IMR-90 (cell line): ENCODE measurements at regions not wholly inside any gene's neighbourhood (a gene's known extent, or its start where the extent isn't known, plus 50 kb on each side); places are given as distances from the start of the nearest gene placed in this dataset.

Source experiments
- ATAC-seq: fragments of 200-7000 bp; cut with Tn5 transposase; 2 replicates; pipeline ENCODE4 v1.9.1; 2020; ENCODE audit warnings: low read depth, mild to moderate bottlenecking, moderate library complexity
- BruUV-seq: library from RNA; stranded (reverse); fragments of 400-500 nt; replicated peaks from 2 replicates; lab custom pipeline; 2021; lab: Mats Ljungman, UMichigan
- CTCF ChIA-PET: fragments of 300-600 bp; formaldehyde crosslinking; extraction: SDS; loops from one replicate; lab custom pipeline; 2021; ENCODE audit warnings: antibody characterized with exemption; lab: Yijun Ruan, JAX
- POLR2A ChIA-PET: fragments of 300-600 bp; sonication (Branson Sonifier 250); formaldehyde crosslinking; loops from one replicate; lab custom pipeline; 2022; ENCODE audit warnings: antibody characterized with exemption; ENCODE audit not compliant: unreplicated experiment; lab: Charles Lee
- DNase-seq: peaks from one replicate; pipeline ENCODE4 v3.0.0; 2013
- H2AFZ ChIP-seq: replicated peaks from 2 replicates; pipeline ENCODE3; 2013; ENCODE audit warnings: low read length, mild to moderate bottlenecking; ENCODE audit not compliant: poor library complexity
- H2AK5ac ChIP-seq: 2 replicates; pipeline ENCODE4 v1.6.1; 2013; ENCODE audit warnings: low read depth, low read length, inconsistent platforms
- H2AK9ac ChIP-seq: replicated peaks from 2 replicates; pipeline ENCODE3; 2013; ENCODE audit warnings: mild to moderate bottlenecking, low read depth, low read length, moderate library complexity; ENCODE audit not compliant: poor library complexity
- H2BK120ac ChIP-seq: 2 replicates; pipeline ENCODE4 v1.6.1; 2013; ENCODE audit warnings: low read depth, low read length, inconsistent platforms
- H2BK15ac ChIP-seq: 3 replicates; pipeline ENCODE4 v1.6.1; 2013; ENCODE audit warnings: low read depth, low read length, inconsistent platforms
- H2BK20ac ChIP-seq: 2 replicates; pipeline ENCODE4 v1.6.1; 2013; ENCODE audit warnings: low read depth, mild to moderate bottlenecking, inconsistent platforms, low read length, moderate library complexity
- H2BK5ac ChIP-seq: 2 replicates; pipeline ENCODE4 v1.6.1; 2013; ENCODE audit warnings: mild to moderate bottlenecking, low read depth, low read length, inconsistent platforms; ENCODE audit not compliant: poor library complexity, severe bottlenecking
- H3K14ac ChIP-seq: replicated peaks from 2 replicates; pipeline ENCODE4 v1.6.1; 2013; ENCODE audit warnings: low read depth, low read length, inconsistent platforms
- H3K18ac ChIP-seq: 2 replicates; pipeline ENCODE4 v1.6.1; 2013; ENCODE audit warnings: low read depth, low read length, control low read depth
- H3K23ac ChIP-seq: 2 replicates; pipeline ENCODE4 v1.6.1; 2013; ENCODE audit warnings: low read depth, low read length, inconsistent platforms
- H3K27ac ChIP-seq: 2 replicates; pipeline ENCODE4 v1.5.1; 2013; ENCODE audit warnings: mild to moderate bottlenecking, control low read depth, low read length; ENCODE audit not compliant: insufficient read depth
- H3K27me3 ChIP-seq: 2 replicates; pipeline ENCODE4 v1.6.1; 2013; ENCODE audit warnings: low read length; ENCODE audit not compliant: control insufficient read depth, insufficient read depth
- H3K36me3 ChIP-seq: 2 replicates; pipeline ENCODE4 v1.6.1; 2013; ENCODE audit warnings: low read length, mixed read lengths; ENCODE audit not compliant: control insufficient read depth, insufficient read depth
- H3K4ac ChIP-seq: 2 replicates; pipeline ENCODE4 v1.6.1; 2013; ENCODE audit warnings: low read depth, low read length, inconsistent platforms
- H3K4me1 ChIP-seq: 2 replicates; pipeline ENCODE4 v1.6.1; 2013; ENCODE audit warnings: low read length, mixed read lengths; ENCODE audit not compliant: control insufficient read depth, insufficient read depth
- H3K4me2 ChIP-seq: 2 replicates; pipeline ENCODE4 v1.6.1; 2013; ENCODE audit warnings: low read depth, mild to moderate bottlenecking, control low read depth, low read length, moderate library complexity
- H3K4me3 ChIP-seq: 2 replicates; pipeline ENCODE4 v1.5.1; 2013; ENCODE audit warnings: low read depth, mild to moderate bottlenecking, control low read depth, low read length, moderate library complexity; ENCODE audit not compliant: insufficient read depth
- H3K56ac ChIP-seq: 2 replicates; pipeline ENCODE4 v1.6.1; 2013; ENCODE audit warnings: low read length, inconsistent platforms; ENCODE audit not compliant: insufficient read depth; ENCODE audit errors: extremely low read depth
- H3K79me1 ChIP-seq, 2 experiments: 2 replicates each; pipeline ENCODE4 v1.6.1; 2013; ENCODE audit warnings: low read length in 2 of 2, inconsistent platforms in 1 of 2, low read depth in 1 of 2
- H3K9ac ChIP-seq: 2 replicates; pipeline ENCODE4 v1.6.1; 2013; ENCODE audit warnings: low read depth, low read length, control low read depth
- H3K9me1 ChIP-seq: 2 replicates; pipeline ENCODE4 v1.6.1; 2013; ENCODE audit warnings: low read length, inconsistent platforms; ENCODE audit not compliant: insufficient read depth
- H3K9me3 ChIP-seq: 2 replicates; pipeline ENCODE4 v1.6.1; 2013; ENCODE audit warnings: low read length; ENCODE audit not compliant: control insufficient read depth, insufficient read depth
- H4K20me1 ChIP-seq: 2 replicates; pipeline ENCODE4 v1.6.1; 2013; ENCODE audit warnings: low read length, inconsistent platforms; ENCODE audit not compliant: insufficient read depth
- H4K5ac ChIP-seq: 2 replicates; pipeline ENCODE4 v1.6.1; 2013; ENCODE audit warnings: mild to moderate bottlenecking, low read depth, low read length, control low read depth
- H4K8ac ChIP-seq, 2 experiments: 2 replicates each; pipeline ENCODE4 v1.6.1; 2013; ENCODE audit warnings: low read depth in 2 of 2, low read length in 2 of 2, control low read depth in 1 of 2, inconsistent platforms in 1 of 2
- H4K91ac ChIP-seq: 2 replicates; pipeline ENCODE4 v1.6.1; 2013; ENCODE audit warnings: low read depth, low read length, inconsistent platforms; ENCODE audit not compliant: insufficient read depth
- BHLHE40 ChIP-seq: fragments of 150-350 bp; IDR thresholded peaks from 2 replicates; pipeline ENCODE4 v1.6.1; 2016; ENCODE audit warnings: mild to moderate bottlenecking, low read depth, low read length
- CEBPB ChIP-seq: IDR thresholded peaks from 2 replicates; pipeline ENCODE4 v1.6.1; 2012; ENCODE audit warnings: low read depth, low read length, improper control_type of control experiment
- CHD1 ChIP-seq: IDR thresholded peaks from 2 replicates; pipeline ENCODE4 v1.6.1; 2012; ENCODE audit warnings: low read depth, low read length, improper control_type of control experiment
- CTCF ChIP-seq: conservative IDR thresholded peaks from 2 replicates; pipeline ENCODE4 v1.5.1; 2012; ENCODE audit warnings: mild to moderate bottlenecking, low read depth, low read length, improper control_type of control experiment
- FOS ChIP-seq: fragments of 150-350 bp; IDR thresholded peaks from 2 replicates; pipeline ENCODE4 v1.6.1; 2016; ENCODE audit warnings: low read depth, low read length
- MXI1 ChIP-seq: IDR thresholded peaks from 2 replicates; pipeline ENCODE4 v1.6.1; 2012; ENCODE audit warnings: low read depth, mild to moderate bottlenecking, low read length, moderate library complexity, borderline replicate concordance
- NFE2L2 ChIP-seq: fragments of 150-350 bp; IDR thresholded peaks from 2 replicates; pipeline ENCODE4 v1.6.1; 2016; ENCODE audit warnings: low read depth, mild to moderate bottlenecking, low read length
- POLR2A ChIP-seq: IDR thresholded peaks from 2 replicates; pipeline ENCODE4 v1.6.1; 2012; ENCODE audit warnings: mild to moderate bottlenecking, low read depth, low read length
- RAD21 ChIP-seq: IDR thresholded peaks from 2 replicates; pipeline ENCODE4 v1.6.1; 2012; ENCODE audit warnings: low read length, improper control_type of control experiment
- RCOR1 ChIP-seq: IDR thresholded peaks from 2 replicates; pipeline ENCODE4 v1.6.1; 2012; ENCODE audit warnings: mild to moderate bottlenecking, low read length, improper control_type of control experiment; ENCODE audit not compliant: insufficient replicate concordance
- RFX5 ChIP-seq: IDR thresholded peaks from 2 replicates; pipeline ENCODE4 v1.8.0; 2012; ENCODE audit warnings: low read depth, mild to moderate bottlenecking, low read length, moderate library complexity
- SMC3 ChIP-seq: fragments of 150-350 bp; IDR thresholded peaks from 2 replicates; pipeline ENCODE4 v1.6.1; 2016; ENCODE audit warnings: low read depth, mild to moderate bottlenecking, antibody characterized with exemption, low read length, moderate library complexity
- WGBS, 2 experiments: methylation state at CpG; one replicate each; pipeline versions ENCODE4 v1.1.5 to v1.1.7; 2013; ENCODE audit warnings: missing lambda C conversion rate in 2 of 2; ENCODE audit not compliant: insufficient read length in 1 of 2; ENCODE audit errors: extremely low coverage in 2 of 2; 5-methylcytosine and 5-hydroxymethylcytosine counted together
- dilution Hi-C: fragments of 300-500 bp; cut with HindIII; formaldehyde crosslinking; loops from one replicate; pipeline ENCODE4 v1.14.3; 2018; ENCODE audit warnings: low sequenced_read_pairs; ENCODE audit not compliant: unreplicated experiment
- in situ Hi-C: fragments of 300-500 bp; cut with MboI; formaldehyde crosslinking; loops from 3 replicates; pipeline ENCODE4 v1.14.3; 2019; ENCODE audit warnings: low sequenced_read_pairs, inconsistent platforms, mixed read lengths
- intact Hi-C: fragments of 100-400 bp; cut with micrococcal nuclease; formaldehyde crosslinking; loops from 2 replicates; pipeline ENCODE4 v1.10.0; 2022
- TF ChIP-seq, protein P1 (sequence below): fragments of 150-350 bp; IDR thresholded peaks from 2 replicates; pipeline ENCODE4 v1.6.1; 2016; ENCODE audit warnings: low read depth, mild to moderate bottlenecking, low read length, moderate library complexity, borderline replicate concordance
- TF ChIP-seq, protein P2 (sequence below): fragments of 150-350 bp; IDR thresholded peaks from 2 replicates; pipeline ENCODE4 v1.6.1; 2017; ENCODE audit warnings: mild to moderate bottlenecking, antibody characterized with exemption, low read length, low read depth

DNA sequence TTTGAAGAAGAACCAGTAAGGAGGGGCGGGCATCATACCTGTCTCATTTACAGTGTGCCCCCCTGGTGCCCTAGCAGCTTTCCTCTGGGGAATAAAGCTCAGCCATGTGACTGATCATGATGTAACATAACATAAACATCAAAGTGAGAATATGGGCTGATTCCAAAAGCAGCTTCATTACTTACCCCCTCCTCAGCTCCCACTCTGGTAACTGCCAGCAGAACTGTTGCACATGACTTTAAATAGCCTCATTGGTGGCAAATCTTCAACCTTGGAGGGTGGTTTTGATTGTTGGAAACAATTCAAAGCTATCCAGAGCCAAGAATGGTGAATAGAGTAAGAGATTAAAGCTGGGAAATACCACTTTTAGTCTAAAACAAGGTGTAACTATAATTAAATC lies 384.6 kb downstream of the BUD13 start:
- TF ChIP-seq BHLHE40 (no peak), MXI1 (no peak), POLR2A (no peak), SMC3 (no peak), CHD1 (no peak), FOS (no peak), RAD21 (no peak), CTCF (no peak), RFX5 (no peak), CEBPB (no peak), RCOR1 (no peak), NFE2L2 (no peak)
- TF ChIP-seq, protein P1, sequence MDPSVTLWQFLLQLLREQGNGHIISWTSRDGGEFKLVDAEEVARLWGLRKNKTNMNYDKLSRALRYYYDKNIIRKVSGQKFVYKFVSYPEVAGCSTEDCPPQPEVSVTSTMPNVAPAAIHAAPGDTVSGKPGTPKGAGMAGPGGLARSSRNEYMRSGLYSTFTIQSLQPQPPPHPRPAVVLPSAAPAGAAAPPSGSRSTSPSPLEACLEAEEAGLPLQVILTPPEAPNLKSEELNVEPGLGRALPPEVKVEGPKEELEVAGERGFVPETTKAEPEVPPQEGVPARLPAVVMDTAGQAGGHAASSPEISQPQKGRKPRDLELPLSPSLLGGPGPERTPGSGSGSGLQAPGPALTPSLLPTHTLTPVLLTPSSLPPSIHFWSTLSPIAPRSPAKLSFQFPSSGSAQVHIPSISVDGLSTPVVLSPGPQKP: no peak
- TF ChIP-seq, protein P2, sequence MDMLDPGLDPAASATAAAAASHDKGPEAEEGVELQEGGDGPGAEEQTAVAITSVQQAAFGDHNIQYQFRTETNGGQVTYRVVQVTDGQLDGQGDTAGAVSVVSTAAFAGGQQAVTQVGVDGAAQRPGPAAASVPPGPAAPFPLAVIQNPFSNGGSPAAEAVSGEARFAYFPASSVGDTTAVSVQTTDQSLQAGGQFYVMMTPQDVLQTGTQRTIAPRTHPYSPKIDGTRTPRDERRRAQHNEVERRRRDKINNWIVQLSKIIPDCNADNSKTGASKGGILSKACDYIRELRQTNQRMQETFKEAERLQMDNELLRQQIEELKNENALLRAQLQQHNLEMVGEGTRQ: no peak
- ATAC-seq: no peak
- no peak overlapping the region for H4K91ac ChIP-seq
- no peak overlapping the region for H3K4ac ChIP-seq
- intact Hi-C loops: no loop called here
- no peaks in the 10 kb centered on the region for H3K27me3 ChIP-seq
- no peak overlapping the region for H3K4me3 ChIP-seq
- no peak overlapping the region for H4K8ac ChIP-seq
- BruUV-seq: no TSS peak
- no peaks in the 10 kb centered on the region for H3K79me1 ChIP-seq
- WGBS, 2 experiments: no CpG with 5 or more reads among the region's 1 CpG
- no peak overlapping the region for H3K18ac ChIP-seq
- no peak overlapping the region for H2BK120ac ChIP-seq
- H3K36me3 ChIP-seq: no peaks in the 10 kb centered on the region
- in situ Hi-C loops: no loop called here
- no peak overlapping the region for H4K5ac ChIP-seq
- no peaks in the 10 kb centered on the region for H3K9me1 ChIP-seq
- H4K20me1 ChIP-seq: no peaks in the 10 kb centered on the region
- no peak overlapping the region for H2AK9ac ChIP-seq
- DNase-seq: no peak
- no peak overlapping the region for H3K4me2 ChIP-seq
- H2BK5ac ChIP-seq: no peak overlapping the region
- H3K4me1 ChIP-seq: no peaks in the 10 kb centered on the region
- POLR2A ChIA-PET: no interaction called here
- H3K9ac ChIP-seq: no peak overlapping the region
- no peak overlapping the region for H3K14ac ChIP-seq
- dilution Hi-C loops: no loop called here
- no peak overlapping the region for H2AFZ ChIP-seq
- H2AK5ac ChIP-seq: no peak overlapping the region
- no peak overlapping the region for H3K56ac ChIP-seq
- no peak overlapping the region for H2BK15ac ChIP-seq
- H3K23ac ChIP-seq: no peak overlapping the region
- CTCF ChIA-PET: no interaction called here
- no peak overlapping the region for H2BK20ac ChIP-seq
- no peak overlapping the region for H3K27ac ChIP-seq
- H3K9me3 ChIP-seq: no peaks in the 10 kb centered on the region
